Suppressor macrophage treated with lipopolysaccharide for 1 hour (primary cell): ENCODE measurements at regions not wholly inside any gene's neighbourhood (a gene's known extent, or its start where the extent isn't known, plus 50 kb on each side); places are given as distances from the start of the nearest gene placed in this dataset.

Experiments used
- DNase-seq, 3 donors: peaks; one replicate each; pipeline ENCODE4 v3.0.0-alpha.2; 2020 to 2022

DNA sequence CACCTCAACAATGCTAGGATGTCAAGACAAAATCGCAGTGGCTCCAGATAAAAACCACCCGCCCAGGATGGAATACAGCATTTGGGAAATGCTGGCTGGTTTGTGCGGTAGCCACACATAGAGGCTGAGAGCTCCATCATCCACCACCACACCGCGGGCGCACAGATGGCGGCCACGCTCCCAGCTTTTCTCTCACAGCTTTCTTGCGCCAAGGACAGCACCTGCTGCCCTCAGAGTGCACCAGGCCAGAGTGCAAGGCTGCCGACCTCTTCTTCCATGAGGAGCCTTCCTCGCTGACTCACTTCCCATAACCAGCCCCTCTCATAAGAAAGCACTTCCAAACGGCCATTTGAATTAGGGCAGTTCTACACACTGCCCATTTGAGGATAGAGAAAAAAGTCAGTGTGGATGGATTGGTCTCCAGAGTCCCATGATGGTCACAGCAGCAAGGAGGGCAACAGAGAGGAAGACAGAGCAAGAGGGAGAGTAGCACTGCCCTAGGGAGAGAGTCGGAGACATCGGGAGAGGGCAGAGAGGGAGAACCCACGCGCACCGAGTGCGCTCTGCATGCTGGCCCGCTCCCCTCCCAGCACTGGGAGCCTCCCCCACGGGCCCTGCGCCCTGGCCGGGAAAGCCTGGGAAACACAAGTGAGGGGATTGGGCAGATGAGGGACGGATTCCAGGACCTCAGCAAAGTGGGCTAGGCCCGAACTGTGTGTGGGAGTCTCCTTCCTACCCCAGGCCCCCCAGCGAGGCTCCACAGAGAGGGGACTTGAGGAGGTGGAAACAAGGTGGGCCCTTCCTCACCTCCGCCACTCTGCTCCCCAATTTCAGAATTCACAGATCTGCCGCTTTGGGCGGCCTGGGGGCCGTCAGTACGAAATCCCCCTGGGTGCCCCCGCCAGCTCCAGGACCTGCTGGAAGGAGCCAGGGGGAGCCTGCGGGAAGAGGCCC lies 156.9 kb downstream of the USP12 start:
- no peak for DNase-seq

DNA sequence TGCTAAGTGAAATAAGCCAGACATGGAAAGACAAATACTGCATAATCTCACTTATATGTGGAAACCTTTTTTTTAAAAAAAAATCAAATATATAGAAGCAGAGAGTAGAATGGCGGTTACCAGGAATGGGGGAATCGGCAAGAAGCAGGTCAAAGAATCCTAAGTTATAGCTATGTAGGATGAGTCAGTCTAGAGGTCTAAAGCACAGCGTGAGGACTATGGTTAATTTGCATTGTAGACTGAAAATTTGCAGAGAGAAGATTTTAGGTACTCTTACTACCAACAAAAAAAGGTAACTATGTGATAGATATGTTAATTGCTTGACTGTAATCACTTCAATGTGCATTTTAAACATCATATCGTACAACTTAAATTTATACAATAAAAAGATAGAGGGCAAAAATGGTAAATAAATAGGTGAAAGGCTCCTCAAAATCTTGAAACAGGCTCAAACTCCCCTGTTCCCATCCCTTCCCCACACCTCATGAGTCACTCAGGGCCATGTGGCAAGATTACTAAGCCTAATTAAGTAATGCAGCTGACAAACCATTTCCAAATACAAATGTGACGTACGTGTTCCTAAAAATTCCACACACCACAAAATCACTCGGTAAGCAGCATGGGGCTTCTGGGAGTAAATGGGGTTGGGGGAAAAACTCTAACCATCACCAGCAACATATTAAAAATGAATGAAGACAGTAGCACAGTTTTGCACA lies 159.0 kb downstream of the USP12 start:
- peak; percentile 82 to 92 (median 92) for DNase-seq

DNA sequence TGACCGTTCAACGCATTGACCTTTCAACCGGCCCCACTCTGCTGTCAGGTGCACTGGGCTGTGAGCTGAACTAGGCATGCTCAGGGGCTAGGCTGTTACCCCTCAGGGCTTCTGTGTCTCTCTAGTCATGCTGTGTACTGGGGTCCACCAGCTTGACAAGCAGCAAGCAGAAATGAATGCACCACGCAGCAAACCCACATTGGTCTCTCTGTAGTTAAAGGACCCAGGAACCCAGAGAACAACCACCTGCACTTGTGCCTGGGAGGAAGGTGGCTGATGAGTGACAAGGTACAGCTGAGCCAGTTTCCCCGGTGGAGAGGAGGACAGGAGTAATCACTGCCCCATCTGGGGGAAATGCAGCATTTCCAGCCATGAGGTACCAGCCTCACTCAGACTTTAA lies 159.9 kb downstream of the USP12 start:
- DNase-seq, result no peak

DNA sequence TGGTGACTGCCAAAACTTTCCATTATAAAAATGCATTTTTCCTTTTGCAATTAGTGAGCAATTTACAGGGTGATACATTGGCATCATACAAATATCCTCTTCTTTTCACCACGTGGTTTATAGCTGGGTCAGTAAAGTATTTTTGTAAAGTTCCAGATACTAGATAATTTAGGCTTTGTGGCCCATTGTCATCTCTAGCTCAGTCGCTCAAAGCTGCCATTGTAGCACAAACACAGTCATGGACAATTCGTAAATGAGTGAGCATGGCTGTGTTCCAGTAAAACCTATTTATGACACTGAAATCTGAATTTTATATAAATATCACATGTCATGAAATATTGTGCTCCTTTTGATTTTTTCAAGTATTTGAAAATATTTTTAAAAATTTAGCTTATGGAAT lies 162.9 kb downstream of the USP12 start:
- DNase-seq, result no peak

DNA sequence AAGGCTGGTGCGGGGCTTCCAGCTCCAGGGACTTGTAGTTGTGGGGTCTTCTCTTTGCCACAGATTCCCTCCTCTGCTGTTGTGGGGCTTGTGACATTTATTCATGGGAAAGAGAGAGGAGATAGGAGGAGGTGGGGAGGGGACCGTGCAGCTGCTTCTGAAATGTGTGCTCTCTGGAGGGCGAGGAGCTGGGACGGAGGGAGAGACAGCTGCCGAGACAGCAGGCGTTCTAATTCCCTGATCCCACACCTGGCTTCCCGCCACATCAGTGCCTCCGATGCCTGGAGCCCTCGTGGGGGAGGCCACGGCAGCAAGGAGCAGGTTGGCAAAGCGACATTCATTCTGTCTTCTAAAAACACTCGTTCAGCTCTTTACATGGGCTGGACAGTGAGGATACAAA lies 164.4 kb downstream of the USP12 start:
- no peak for DNase-seq

DNA sequence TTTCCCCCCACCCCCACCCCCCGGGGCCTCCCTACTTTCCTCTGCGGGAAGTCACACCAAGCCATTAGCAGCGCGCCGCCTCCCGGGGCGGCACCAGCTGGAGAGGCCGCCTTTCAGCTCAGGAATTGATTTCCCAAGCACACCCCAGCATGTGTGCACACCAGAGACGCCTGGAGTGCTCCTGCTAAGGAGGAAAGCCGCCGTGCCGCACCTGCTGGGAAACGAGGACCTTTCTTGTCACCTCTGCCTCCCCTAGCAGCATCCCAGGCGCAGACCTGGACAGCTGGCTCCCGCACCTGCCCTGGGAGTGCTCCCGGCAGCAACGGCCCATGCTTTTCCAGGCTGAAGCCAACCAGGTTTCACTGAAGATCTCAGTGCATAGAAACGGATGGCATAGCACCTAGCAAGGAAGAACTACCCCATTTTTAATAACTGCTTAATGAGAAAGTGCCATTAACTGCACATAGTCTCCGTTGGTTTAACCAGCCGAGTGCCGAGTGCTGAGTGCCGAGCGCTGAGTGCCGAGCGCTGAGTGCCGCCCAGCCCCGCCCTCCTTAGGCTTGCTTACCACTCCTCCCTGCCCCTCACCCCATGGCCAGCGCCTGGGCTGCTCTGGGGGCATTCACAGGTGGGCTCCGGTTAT lies 165.0 kb downstream of the USP12 start:
- peak in 1 of 3 donors; percentile 44 for DNase-seq

DNA sequence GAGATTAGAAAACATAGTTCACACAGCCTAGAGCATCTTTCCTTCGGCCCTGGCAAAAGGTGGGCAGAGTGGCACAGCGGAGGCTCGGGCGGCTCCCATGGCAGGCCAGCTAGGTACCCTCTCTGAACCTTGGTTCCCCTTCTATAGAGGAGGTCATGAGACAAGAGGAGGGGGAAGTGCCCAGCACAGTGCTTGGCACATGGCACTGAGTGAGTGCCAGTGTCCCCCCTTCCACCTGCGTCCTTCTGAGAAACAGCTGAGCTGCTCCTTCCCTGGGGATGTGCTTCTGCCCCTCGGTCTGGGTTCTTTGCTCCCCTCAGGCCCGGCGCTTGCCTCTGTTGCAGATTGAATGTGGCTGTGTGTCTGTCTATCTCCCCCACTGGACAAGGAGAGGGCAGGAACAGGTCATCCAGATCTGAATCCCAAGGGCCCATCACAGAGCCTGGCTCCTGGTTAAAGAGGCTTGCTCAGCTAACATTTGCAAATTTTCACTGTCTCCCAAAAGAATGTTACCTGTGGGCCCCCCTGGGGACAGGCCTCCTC lies 165.6 kb downstream of the USP12 start:
- no peak for DNase-seq

DNA sequence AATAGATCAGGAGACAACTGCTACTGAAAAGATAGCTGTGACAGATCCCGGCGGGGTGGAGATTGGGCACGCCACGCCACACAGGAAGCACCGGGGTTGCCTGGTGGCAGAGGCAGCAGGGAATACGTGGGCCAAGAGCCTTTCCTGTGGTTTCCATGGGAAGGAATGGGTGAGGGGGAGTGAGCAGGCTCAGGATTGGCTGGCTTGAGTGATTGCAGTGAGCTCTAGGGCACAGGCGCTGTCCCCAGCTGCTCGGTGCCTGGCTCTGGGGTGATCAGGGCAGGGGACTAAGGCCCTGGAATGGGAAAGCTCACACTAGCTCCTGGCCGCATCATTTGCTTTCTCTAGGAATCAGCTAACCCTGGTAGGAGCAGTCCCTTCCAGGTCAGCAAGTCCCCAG lies 166.1 kb downstream of the USP12 start:
- peak; percentile 47 to 67 (median 52) for DNase-seq

DNA sequence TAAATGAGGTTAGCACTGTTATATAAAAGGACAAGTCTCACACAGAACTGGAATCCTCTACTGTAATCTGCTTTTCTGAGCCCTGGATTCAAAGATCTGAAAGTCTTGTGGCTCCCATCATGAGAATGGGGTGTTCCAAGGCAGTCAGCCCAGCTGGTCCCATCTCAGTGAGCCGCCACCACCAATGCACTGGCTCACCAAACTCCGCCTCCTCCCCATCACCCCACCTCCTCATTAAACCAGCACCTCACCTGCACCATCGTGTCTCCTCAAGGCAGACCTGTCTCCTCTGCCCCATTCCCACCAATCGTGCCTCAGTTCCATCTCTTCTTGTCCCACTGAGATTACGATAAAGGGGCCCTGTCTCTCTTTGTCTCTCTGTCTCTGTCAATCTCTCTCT lies 166.7 kb downstream of the USP12 start:
- DNase-seq, result no peak

DNA sequence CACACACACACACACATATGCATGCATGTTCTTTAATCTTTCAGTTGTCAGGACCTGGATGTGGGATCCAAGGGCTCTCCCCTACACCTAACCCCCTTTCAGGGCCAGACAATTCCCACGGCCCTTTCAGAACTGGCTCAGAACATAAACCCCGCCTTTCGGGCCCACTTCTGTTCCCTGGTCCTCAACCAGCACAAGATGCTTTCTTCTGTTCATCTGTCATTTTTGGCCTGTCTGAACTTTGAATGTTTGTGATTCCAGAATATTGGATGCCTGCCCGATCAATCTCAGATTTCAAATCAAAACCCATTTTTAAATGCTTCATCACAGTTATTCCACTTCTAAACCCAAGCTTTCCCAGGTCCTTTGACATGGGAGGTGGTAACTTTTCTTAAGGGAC lies 167.3 kb downstream of the USP12 start:
- no peak for DNase-seq

DNA sequence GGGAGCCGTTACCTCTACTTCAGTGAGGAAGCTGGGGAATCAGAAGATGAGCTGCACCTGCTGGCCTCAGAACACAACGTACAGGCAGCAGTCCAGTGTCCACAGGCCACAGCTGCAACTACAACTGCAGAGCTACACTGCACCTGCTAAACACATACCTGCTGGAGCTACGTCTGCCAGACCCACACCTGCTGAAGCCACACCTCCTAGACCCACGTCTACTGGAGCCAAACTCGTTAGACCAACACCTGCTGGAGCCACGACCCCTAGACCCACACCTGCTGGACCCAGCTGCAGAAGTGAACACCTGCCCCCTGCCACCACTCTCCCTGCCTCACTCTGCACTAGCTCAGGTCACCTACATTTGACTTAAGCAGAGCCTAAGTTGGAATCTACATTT lies 169.9 kb downstream of the USP12 start:
- DNase-seq, result no peak

DNA sequence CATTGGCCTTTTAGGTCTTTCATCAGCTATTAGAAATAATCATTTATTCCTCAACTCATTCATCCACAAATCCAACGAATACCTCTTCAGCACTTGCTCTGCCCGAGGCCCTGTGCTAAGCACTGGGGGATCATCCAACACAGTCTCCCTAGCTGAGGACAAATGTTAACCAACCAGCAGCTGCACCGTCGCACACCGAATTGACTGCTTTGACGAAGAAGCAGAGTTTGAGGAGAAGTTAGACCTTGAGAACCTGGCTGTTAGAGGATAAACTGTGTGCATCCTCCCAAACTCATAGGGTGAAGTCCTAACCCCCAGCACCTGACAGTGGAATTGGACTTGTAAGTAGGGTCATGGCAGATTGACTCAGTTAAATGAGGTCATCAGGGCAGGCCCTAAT lies 170.9 kb downstream of the USP12 start:
- DNase-seq, result no peak

DNA sequence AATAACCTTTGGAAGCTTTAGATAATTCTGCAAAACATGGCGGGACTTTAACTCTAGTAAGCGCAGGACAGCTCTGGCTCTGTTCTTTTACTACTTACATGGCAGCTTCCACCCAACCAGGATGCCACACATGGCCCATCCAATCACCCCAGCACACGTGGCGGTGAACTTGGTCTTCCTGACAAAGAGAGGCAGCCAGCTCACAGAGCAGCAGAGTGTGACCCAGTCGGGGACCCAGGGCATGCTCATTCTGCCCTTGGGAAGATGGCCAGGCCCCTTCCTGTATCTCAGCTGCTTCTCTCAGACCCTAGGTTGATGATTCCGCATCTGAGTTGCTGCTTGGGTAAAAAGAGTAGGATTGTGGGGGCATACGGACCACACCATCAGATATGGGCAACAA lies 172.1 kb downstream of the USP12 start:
- no peak for DNase-seq

DNA sequence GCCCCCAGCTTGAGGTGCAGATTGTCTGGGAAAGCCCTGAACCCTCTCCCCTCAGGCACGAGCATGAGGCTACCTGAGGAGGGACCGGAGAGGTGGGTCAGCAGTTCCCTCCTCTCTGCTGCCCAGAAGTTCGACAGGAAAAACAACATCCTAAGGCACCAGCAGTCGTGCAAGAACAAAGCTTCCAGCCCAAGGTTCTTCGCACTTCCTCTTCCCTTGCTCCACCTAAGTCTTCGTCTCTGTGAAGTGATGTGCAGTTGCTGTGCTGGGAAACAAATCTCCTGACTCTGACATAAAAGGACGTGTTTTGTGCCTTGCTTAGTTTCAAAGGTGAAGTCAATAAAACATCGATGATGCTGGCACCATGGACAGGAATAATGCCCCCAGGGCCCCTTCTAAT lies 173.3 kb downstream of the USP12 start:
- no peak for DNase-seq

DNA sequence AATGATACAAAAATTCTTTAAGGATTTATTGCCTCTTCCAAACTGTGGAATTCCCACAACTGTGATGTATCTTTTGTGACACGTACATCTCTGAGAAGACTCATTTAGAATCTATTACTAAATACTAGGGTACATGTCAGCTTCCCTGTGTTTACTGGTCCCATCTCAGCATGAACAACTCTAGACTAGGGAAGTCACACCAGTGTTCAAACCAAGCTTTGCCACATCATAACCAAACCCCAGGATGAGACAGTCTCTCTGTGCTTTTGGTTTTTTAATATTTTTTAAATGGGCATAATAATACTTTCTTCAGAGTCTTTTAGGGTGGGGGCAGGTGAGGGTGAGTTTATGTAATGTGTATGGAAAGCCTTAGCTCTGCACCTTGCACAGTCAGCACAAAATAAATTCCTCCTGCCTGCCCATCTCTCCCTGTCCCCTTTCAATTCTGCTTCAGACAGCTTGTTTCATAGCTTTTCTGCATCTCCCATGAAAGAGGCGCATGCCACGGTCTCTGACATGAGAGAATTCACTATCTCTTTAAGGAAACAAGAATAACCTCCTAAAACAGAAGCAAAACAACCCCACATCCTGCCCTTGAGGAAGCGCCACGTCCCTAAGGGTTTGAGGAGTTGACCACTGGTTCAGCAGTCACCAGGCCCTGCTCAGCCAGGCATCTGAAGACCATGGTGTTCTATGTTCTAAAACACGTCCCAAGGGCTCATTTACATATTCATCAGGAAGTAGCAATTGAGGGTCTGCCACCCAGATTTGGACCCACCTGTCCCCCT lies 174.5 kb downstream of the USP12 start:
- DNase-seq, result no peak

DNA sequence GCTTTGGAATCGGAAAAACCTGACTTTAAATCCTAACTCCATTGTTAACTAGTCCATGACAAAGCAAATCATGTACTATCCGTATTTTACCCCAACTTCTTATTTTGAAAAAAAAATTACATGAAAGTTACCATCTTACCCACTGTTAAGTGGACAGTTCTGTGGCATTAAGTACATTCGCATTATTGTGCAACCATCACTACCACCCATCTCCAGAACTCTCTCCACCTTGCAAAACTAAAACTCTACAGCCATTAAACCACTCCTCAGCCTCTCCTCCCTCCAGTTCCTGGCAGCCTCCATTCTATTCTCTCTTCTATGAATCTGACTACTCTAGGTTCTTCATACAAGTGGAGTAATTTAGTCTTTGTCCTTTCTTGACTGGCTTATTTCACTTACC lies 176.5 kb downstream of the USP12 start:
- no peak for DNase-seq

DNA sequence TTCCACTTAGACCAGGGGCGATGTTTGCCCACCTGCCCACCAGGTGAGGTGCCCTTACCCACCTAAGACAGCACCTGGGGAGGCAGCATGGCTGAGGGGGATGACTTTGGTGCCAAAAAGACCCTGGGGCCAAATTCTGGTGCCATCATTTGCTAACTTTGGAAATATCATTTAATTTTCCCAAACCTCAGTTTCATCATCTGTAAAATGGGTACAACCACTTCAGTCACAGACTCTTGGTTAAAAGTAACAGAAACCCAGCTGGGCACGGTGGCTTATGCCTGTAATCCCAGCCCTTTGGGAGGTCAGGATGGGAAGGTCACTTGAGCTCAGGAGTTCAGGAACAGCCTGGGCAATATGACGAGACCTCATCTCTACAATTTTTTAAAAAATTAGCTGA lies 177.8 kb downstream of the USP12 start:
- DNase-seq, result no peak

DNA sequence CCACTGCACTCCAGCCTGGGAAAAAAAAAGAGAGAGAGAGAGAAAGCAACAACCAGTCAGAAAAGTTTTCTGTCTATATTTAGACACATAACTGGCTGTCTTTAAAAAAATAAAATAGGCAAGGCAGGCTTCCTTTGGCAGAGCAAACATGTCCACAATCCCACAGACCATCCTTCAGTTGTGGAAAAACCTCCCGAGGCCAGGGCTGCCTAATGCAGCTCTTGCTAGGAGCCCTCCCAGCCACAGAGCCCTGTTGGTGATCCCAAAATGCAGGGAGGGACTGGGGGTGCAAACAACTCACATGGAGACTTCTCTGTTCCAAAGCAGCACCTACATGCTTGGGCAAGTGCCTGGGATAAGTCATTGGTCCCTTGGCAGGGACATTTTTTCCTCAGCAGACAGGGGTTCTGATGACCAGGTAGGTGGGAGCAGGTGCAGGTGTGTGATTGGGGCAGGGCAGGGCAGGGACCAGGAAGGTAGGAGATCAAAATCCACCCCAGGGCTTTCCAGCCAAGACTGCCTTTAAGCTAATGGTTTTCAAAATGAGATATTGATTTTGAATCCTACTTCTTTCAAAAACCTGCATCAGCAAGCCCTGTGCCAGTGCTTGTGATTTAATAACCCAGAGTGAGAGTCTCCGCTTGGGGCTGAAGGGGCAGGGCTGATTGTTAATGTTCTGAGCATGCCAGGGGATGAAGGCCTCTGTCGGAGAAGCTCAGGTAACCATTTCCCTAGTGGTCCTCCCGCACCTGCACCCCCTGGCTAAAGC lies 178.5 kb downstream of the USP12 start:
- DNase-seq, result no peak

DNA sequence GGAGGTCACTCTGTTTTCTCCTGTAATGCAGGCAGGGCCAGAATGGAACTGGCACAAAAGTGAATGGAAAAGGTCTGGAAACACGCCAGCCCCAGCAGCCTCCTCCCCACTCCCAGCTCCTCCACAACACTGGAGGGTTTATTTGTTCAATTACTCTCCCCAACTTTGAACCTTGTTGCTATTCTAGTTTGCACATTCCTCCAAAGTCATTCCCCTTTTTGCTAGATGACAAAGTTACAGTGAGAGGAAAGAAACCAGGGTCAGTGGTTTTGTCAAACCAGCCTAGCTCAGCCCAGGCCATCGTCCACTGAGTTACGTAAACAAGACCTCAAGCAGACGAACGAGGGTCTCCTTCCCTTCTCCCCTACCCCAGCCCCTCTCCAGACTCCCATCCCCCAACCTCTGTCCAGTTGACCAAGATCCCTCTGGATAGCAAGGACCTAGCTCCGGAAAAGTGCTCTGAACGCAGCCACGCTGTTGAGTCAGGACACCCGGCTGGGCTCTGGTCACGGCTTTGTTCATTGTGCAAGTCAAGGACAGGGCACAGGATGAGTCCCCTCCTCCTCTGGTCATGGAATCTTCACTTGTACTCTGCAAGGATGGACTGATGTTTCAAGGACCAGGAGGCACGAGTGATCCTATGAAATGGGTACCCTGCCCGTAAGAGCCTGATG lies 180.0 kb downstream of the USP12 start:
- DNase-seq, result no peak

DNA sequence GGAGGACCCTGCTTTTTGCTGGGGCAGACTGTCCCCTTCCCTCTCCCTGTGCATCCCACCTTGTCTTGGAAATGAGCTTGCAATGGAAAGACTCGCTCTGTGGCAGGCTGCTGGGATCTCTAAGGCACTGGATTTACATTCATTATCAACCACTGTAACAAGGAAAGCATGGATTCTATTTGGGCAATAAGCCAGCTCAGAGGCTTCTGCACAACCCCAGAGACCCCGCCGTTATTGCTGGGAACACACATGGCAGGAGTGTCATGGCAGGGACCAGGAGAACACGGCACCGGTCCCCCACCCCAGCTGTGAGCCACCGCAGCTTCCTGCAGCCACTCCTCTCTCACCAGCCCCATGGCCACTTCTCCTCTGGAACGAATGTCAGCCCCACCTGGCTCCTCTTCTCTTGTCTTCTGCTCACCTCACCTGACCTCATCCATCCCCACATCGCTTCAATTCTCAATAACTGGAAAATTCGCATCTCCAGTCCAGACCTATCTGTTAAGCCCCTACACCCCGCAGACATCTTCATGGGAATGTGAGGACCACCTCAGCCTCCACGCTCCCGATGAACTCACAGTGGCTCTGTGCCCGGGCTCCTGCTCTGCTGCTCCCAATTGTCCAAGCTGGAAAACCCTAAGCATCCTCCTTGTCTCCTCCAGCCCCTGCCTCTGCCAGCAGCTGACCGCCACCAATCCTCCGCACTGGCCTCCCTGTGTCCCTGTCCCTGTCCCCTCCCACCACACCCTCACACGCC lies 181.5 kb downstream of the USP12 start:
- DNase-seq, result no peak
